H9 (cell line): ENCODE measurements at regions not wholly inside any gene's neighbourhood (a gene's known extent, or its start where the extent isn't known, plus 50 kb on each side); places are given as distances from the start of the nearest gene placed in this dataset.

Experiments used
- DNase-seq: peaks from one replicate; pipeline ENCODE4 v3.0.0-alpha.2; 2017
- H2AFZ ChIP-seq: one replicate; pipeline ENCODE4 v1.6.1; 2013; ENCODE audit warnings: mild to moderate bottlenecking, low read length, control low read depth, moderate library complexity
- H2AK5ac ChIP-seq: 2 replicates; pipeline ENCODE4 v1.6.1; 2013; ENCODE audit warnings: low read length, control low read depth, mixed read lengths; ENCODE audit not compliant: insufficient read length
- H2BK120ac ChIP-seq: one replicate; pipeline ENCODE4 v1.6.1; 2013; ENCODE audit warnings: low read depth, mild to moderate bottlenecking, low read length, control low read depth, inconsistent platforms; ENCODE audit not compliant: poor library complexity, severe bottlenecking
- H2BK12ac ChIP-seq: 2 replicates; pipeline ENCODE4 v1.6.1; 2013; ENCODE audit warnings: low read length, control low read depth, mixed read lengths, low read depth; ENCODE audit not compliant: insufficient read length
- H2BK15ac ChIP-seq: 2 replicates; pipeline ENCODE4 v1.6.1; 2013; ENCODE audit warnings: low read depth, low read length, control low read depth
- H2BK20ac ChIP-seq: one replicate; pipeline ENCODE4 v1.6.1; 2013; ENCODE audit warnings: low read depth, mild to moderate bottlenecking, low read length, control low read depth, inconsistent platforms; ENCODE audit not compliant: poor library complexity, severe bottlenecking
- H2BK5ac ChIP-seq: 2 replicates; pipeline ENCODE4 v1.6.1; 2013; ENCODE audit warnings: low read length, control low read depth, mixed read lengths; ENCODE audit not compliant: insufficient read length
- H3K14ac ChIP-seq: 2 replicates; pipeline ENCODE4 v1.6.1; 2013; ENCODE audit warnings: low read length, control low read depth; ENCODE audit not compliant: insufficient read depth
- H3K18ac ChIP-seq: 2 replicates; pipeline ENCODE4 v1.6.1; 2013; ENCODE audit warnings: low read depth, mild to moderate bottlenecking, mixed read lengths, low read length, control low read depth; ENCODE audit not compliant: insufficient read length
- H3K23ac ChIP-seq: 2 replicates; pipeline ENCODE4 v1.6.1; 2013; ENCODE audit warnings: low read length, control low read depth, mixed read lengths, low read depth; ENCODE audit not compliant: insufficient read length
- H3K23me2 ChIP-seq: 2 replicates; pipeline ENCODE4 v1.6.1; 2013; ENCODE audit warnings: low read depth, mild to moderate bottlenecking, mixed read lengths, low read length, control low read depth; ENCODE audit not compliant: insufficient read length, poor library complexity, severe bottlenecking
- H3K27ac ChIP-seq: 2 replicates; pipeline ENCODE4 v1.5.1; 2013; ENCODE audit warnings: low read length, control low read depth, mixed read lengths, low read depth; ENCODE audit not compliant: insufficient read length
- H3K27me3 ChIP-seq: 2 replicates; pipeline ENCODE4 v1.6.1; 2013; ENCODE audit warnings: low read length, control low read depth, inconsistent platforms; ENCODE audit not compliant: insufficient read depth
- H3K4ac ChIP-seq: 2 replicates; pipeline ENCODE4 v1.6.1; 2013; ENCODE audit warnings: low read depth, mild to moderate bottlenecking, control low read depth, inconsistent platforms, low read length, moderate library complexity
- H3K4me1 ChIP-seq: 2 replicates; pipeline ENCODE4 v1.6.1; 2013; ENCODE audit warnings: low read length, control low read depth, inconsistent platforms; ENCODE audit not compliant: insufficient read depth
- H3K4me2 ChIP-seq: 2 replicates; pipeline ENCODE4 v1.6.1; 2013; ENCODE audit warnings: low read length, control low read depth, mixed read lengths; ENCODE audit not compliant: insufficient read length, insufficient read depth
- H3K56ac ChIP-seq: 2 replicates; pipeline ENCODE4 v1.6.1; 2013; ENCODE audit warnings: low read depth, mild to moderate bottlenecking, mixed read lengths, low read length, control low read depth; ENCODE audit not compliant: insufficient read length
- H3K79me1 ChIP-seq: 2 replicates; pipeline ENCODE4 v1.6.1; 2013; ENCODE audit warnings: low read depth, mild to moderate bottlenecking, moderate library complexity, low read length, control low read depth, inconsistent platforms; ENCODE audit not compliant: insufficient read depth, poor library complexity, severe bottlenecking
- H3K79me2 ChIP-seq: 2 replicates; pipeline ENCODE4 v1.6.1; 2013; ENCODE audit warnings: low read length, control low read depth, inconsistent platforms; ENCODE audit not compliant: insufficient read depth
- H3K9ac ChIP-seq: 2 replicates; pipeline ENCODE4 v1.6.1; 2013; ENCODE audit warnings: low read length, control low read depth, mixed read lengths; ENCODE audit not compliant: insufficient read length; ENCODE audit errors: extremely low read depth
- H3K9me3 ChIP-seq: one replicate; pipeline ENCODE4 v1.6.1; 2013; ENCODE audit warnings: low read depth, low read length, inconsistent platforms; ENCODE audit not compliant: control insufficient read depth
- H3T11ph ChIP-seq: one replicate; pipeline ENCODE4 v1.6.1; 2013; ENCODE audit warnings: mild to moderate bottlenecking, low read length, control low read depth, inconsistent platforms
- H4K20me1 ChIP-seq: one replicate; pipeline ENCODE4 v1.6.1; 2013; ENCODE audit not compliant: control insufficient read depth, insufficient read length, insufficient read depth
- H4K5ac ChIP-seq: 2 replicates; pipeline ENCODE4 v1.6.1; 2013; ENCODE audit warnings: low read depth, mild to moderate bottlenecking, mixed read lengths, low read length, control low read depth; ENCODE audit not compliant: insufficient read length
- H4K8ac ChIP-seq: replicated peaks from 2 replicates; pipeline ENCODE4 v1.6.1; 2013; ENCODE audit warnings: low read length, control low read depth, mixed read lengths, low read depth; ENCODE audit not compliant: insufficient read length
- H4K91ac ChIP-seq: 2 replicates; pipeline ENCODE4 v1.6.1; 2013; ENCODE audit warnings: low read depth, mild to moderate bottlenecking, moderate library complexity, mixed read lengths, low read length, control low read depth; ENCODE audit not compliant: insufficient read length
- H3K27ac Mint-ChIP-seq, 3 experiments: 2 replicates in 2 of 3; 3 replicates in 1 of 3; pipeline ENCODE4 v1.8.0; 2020 to 2021; ENCODE audit warnings: mixed read lengths in 3 of 3, mild to moderate bottlenecking in 1 of 3, moderate library complexity in 1 of 3
- H3K27me3 Mint-ChIP-seq: 2 replicates; pipeline ENCODE4 v1.8.0; 2021; ENCODE audit warnings: low read depth, mild to moderate bottlenecking, moderate library complexity, mixed read lengths
- H3K36me3 Mint-ChIP-seq, 3 experiments: 2 replicates in 2 of 3; 3 replicates in 1 of 3; pipeline ENCODE4 v1.8.0; 2020 to 2021; ENCODE audit warnings: low read depth in 3 of 3, mixed read lengths in 3 of 3; ENCODE audit not compliant: insufficient read depth in 1 of 3
- H3K4me1 Mint-ChIP-seq, 2 experiments: 2 replicates each; pipeline ENCODE4 v1.8.0; 2020; ENCODE audit warnings: mixed read lengths in 2 of 2
- H3K4me3 Mint-ChIP-seq, 2 experiments: 2 replicates in 1 of 2; 3 replicates in 1 of 2; pipeline ENCODE4 v1.8.0; 2020 to 2021; ENCODE audit warnings: mild to moderate bottlenecking in 2 of 2, mixed read lengths in 2 of 2, moderate library complexity in 1 of 2
- H3K9me3 Mint-ChIP-seq, 2 experiments: 2 replicates in 1 of 2; 3 replicates in 1 of 2; pipeline ENCODE4 v1.8.0; 2020; ENCODE audit warnings: mild to moderate bottlenecking in 2 of 2, mixed read lengths in 2 of 2, moderate library complexity in 1 of 2
- CTCF ChIP-seq: fragments of 200-600 bp; sonication (generic); conservative IDR thresholded peaks from 3 replicates; pipeline ENCODE4 v1.8.0; 2021; ENCODE audit warnings: antibody characterized with exemption, mild to moderate bottlenecking
- WGBS: extraction: QIAGEN DNeasy Blood & Tissue Kit; methylation state at CpG from one replicate; pipeline ENCODE4 v1.1.7; 2013; ENCODE audit warnings: missing lambda C conversion rate, low lambda C conversion rate, mixed read lengths; ENCODE audit not compliant: insufficient read length; ENCODE audit errors: extremely low coverage; 5-methylcytosine and 5-hydroxymethylcytosine counted together

GRCh38 chr20:40433341-40433861 is 255.6 kb downstream of the MAFB start:
- Histone ChIP-seq H4K8ac (no peak overlapping the region), H3K9ac (no peak overlapping the region), H3K27me3 (no peaks in the 10 kb centered on the region), H4K91ac (no peak overlapping the region), H3T11ph (no peak overlapping the region), H3K27ac (no peak overlapping the region), H2BK20ac (no peak overlapping the region), H2AK5ac (no peak overlapping the region), H3K4me2 (no peak overlapping the region), H3K56ac (no peak overlapping the region), H4K20me1 (no peaks in the 10 kb centered on the region), H3K9me3 (no peaks in the 10 kb centered on the region), H3K23ac (no peak overlapping the region), H3K18ac (no peak overlapping the region), H2BK120ac (no peak overlapping the region), H2BK15ac (no peak overlapping the region), H2AFZ (no peak overlapping the region), H3K4ac (no peak overlapping the region), H3K14ac (no peak overlapping the region), H2BK5ac (no peak overlapping the region), H3K23me2 (no peaks in the 10 kb centered on the region), H2BK12ac (no peak overlapping the region), H3K79me2 (no peaks in the 10 kb centered on the region), H3K4me1 (peaks cover 8% of the 10 kb centered on the region; the same call in 1 of the 2 replicates), H3K79me1 (no peaks in the 10 kb centered on the region), H4K5ac (no peak overlapping the region)
- H3K27me3 Mint-ChIP-seq = peaks cover 2% of the 10 kb centered on the region; the same call in 1 of the 2 replicates
- no peaks in the 10 kb centered on the region; a peak in 1 of 7 replicates for H3K36me3 Mint-ChIP-seq
- no peak for TF ChIP-seq CTCF
- H3K4me3 Mint-ChIP-seq = no peak overlapping the region
- WGBS = no CpG with 5 or more reads among the region's 8 CpGs
- H3K4me1 Mint-ChIP-seq = peaks cover 2 to 5% of the 10 kb centered on the region in 2 experiments; a peak in 3 of 4 replicates
- H3K27ac Mint-ChIP-seq = no peak overlapping the region
- no peak for DNase-seq
- no peaks in the 10 kb centered on the region; a peak in 1 of 5 replicates for H3K9me3 Mint-ChIP-seq
